HG02678 (cell line): ENCODE measurements at regions not wholly inside any gene's neighbourhood (a gene's known extent, or its start where the extent isn't known, plus 50 kb on each side); places are given as distances from the start of the nearest gene placed in this dataset.

Source experiments
- ATAC-seq: cut with Tn5 transposase; IDR thresholded peaks from one replicate; pipeline ENCODE4 v1.9.1; 2021; ENCODE audit warnings: mild to moderate bottlenecking, moderate library complexity; ENCODE audit not compliant: unreplicated experiment

DNA sequence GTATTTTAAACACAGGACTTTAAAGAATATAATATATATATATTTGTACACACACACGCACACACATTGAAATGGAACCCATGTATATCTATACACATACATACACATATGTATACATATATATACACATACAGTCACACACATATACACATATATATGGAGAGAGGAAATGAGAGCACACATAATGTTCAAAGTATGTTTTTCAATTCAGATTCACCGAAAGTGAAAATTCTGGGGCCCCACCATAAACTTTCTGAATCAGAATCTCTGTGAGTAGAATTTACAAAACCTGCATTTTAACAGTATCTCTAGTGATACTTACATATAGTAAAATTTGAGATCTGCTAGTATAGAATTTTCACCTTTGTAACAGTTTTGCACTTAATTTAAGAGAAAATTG is 60.4 kb upstream of the OBI1 start:
- ATAC-seq: no peak

DNA sequence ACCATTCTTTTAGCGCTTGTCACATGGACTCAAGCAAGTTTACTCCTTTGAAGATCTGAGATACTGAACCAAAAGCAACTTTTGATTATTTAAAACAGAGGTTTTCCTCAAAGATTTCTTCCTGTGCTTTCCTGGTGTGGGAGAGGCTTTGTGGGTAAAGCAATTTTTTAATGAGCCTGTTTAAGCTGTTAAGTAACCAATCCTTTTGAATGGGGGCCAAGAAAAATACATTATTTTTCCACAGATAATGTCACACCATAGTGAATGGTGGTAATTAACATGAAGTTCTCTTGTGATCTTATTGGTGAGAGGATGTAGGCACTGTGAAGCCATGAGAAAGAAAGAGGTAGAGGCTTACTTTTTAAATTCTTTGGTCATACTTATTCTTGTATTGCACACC is 55.8 kb upstream of the OBI1 start:
- ATAC-seq: no peak

GRCh38 chr13:78712831-78713230 is 53.9 kb upstream of the OBI1 start:
- no peak for ATAC-seq

- ATAC-seq: no peak
These were observed 50.1 kb upstream of the OBI1 start for GRCh38 chr13:78709028-78709427.
